ENCODE measurements at regions not wholly inside any gene's neighbourhood (a gene's known extent, or its start where the extent isn't known, plus 50 kb on each side); places are given as distances from the start of the nearest gene placed in this dataset.

GRCh38 chr19:28640506-28640905 is 572.4 kb downstream of the UQCRFS1 start:
- no peaks in the 10 kb centered on the region for H3K36me3 ChIP-seq
- H3K9ac ChIP-seq (ENCODE audit: low read depth in 2 of 2, low read length in 2 of 2): no peak overlapping the region
- DNase-seq: no peak
- no peaks in the 10 kb centered on the region for H3K9me3 ChIP-seq
- H3K27me3 ChIP-seq: no peaks in the 10 kb centered on the region
- TF ChIP-seq CTCF (IDR thresholded peaks at IDR 0.05): no peak
- H3K4me1 ChIP-seq: no peaks in the 10 kb centered on the region
- H3K4me3 ChIP-seq: no peak overlapping the region
- intact Hi-C loops (cut with DNase I): no loop called here
- H3K27ac ChIP-seq: no peak overlapping the region

- Histone ChIP-seq H3K9ac (ENCODE audit: low read depth in 2 of 2, low read length in 2 of 2) (no peak overlapping the region), H3K4me1 (no peaks in the 10 kb centered on the region), H3K9me3 (no peaks in the 10 kb centered on the region), H3K27ac (no peak overlapping the region), H3K27me3 (no peaks in the 10 kb centered on the region), H3K36me3 (no peaks in the 10 kb centered on the region), H3K4me3 (no peak overlapping the region)
- DNase-seq: no peak
- TF ChIP-seq CTCF (IDR thresholded peaks at IDR 0.05): no peak
- intact Hi-C loops (cut with DNase I): no loop called here
Measured at GRCh38 chr19:28638445-28638844, 574.5 kb downstream of the UQCRFS1 start.

GRCh38 chr19:28636706-28637105 is 576.2 kb downstream of the UQCRFS1 start:
- H3K9ac ChIP-seq (ENCODE audit: low read depth in 2 of 2, low read length in 2 of 2): no peak overlapping the region
- TF ChIP-seq CTCF (IDR thresholded peaks at IDR 0.05): no peak
- no peaks in the 10 kb centered on the region for H3K36me3 ChIP-seq
- intact Hi-C loops (cut with DNase I): no loop called here
- H3K4me3 ChIP-seq: no peak overlapping the region
- no peak for DNase-seq
- no peaks in the 10 kb centered on the region for H3K9me3 ChIP-seq
- H3K27me3 ChIP-seq: no peaks in the 10 kb centered on the region
- H3K27ac ChIP-seq: no peak overlapping the region
- H3K4me1 ChIP-seq: no peaks in the 10 kb centered on the region

- TF ChIP-seq CTCF (IDR thresholded peaks at IDR 0.05): no peak
- H3K9me3 ChIP-seq: no peaks in the 10 kb centered on the region
- H3K36me3 ChIP-seq: no peaks in the 10 kb centered on the region
- H3K27ac ChIP-seq: no peak overlapping the region
- H3K9ac ChIP-seq (ENCODE audit: low read depth in 2 of 2, low read length in 2 of 2): no peak overlapping the region
- intact Hi-C loops (cut with DNase I): no loop called here
- no peaks in the 10 kb centered on the region for H3K4me1 ChIP-seq
- no peak overlapping the region for H3K4me3 ChIP-seq
- no peaks in the 10 kb centered on the region for H3K27me3 ChIP-seq
- DNase-seq: no peak
Measured at GRCh38 chr19:28636016-28636629, 576.8 kb downstream of the UQCRFS1 start.

GRCh38 chr19:28634837-28635236 is 578.1 kb downstream of the UQCRFS1 start:
- no peak for DNase-seq
- Histone ChIP-seq H3K9me3 (no peaks in the 10 kb centered on the region), H3K4me3 (no peak overlapping the region), H3K9ac (ENCODE audit: low read depth in 2 of 2, low read length in 2 of 2) (no peak overlapping the region), H3K27me3 (no peaks in the 10 kb centered on the region), H3K27ac (no peak overlapping the region), H3K36me3 (no peaks in the 10 kb centered on the region), H3K4me1 (no peaks in the 10 kb centered on the region)
- intact Hi-C loops (cut with DNase I): no loop called here
- TF ChIP-seq CTCF (IDR thresholded peaks at IDR 0.05): no peak

- Histone ChIP-seq H3K4me1 (no peaks in the 10 kb centered on the region), H3K9me3 (no peaks in the 10 kb centered on the region), H3K4me3 (no peak overlapping the region), H3K27ac (no peak overlapping the region), H3K9ac (ENCODE audit: low read depth in 2 of 2, low read length in 2 of 2) (no peak overlapping the region), H3K27me3 (no peaks in the 10 kb centered on the region), H3K36me3 (no peaks in the 10 kb centered on the region)
- no peak for DNase-seq
- intact Hi-C loops (cut with DNase I): no loop called here
- no peak for TF ChIP-seq CTCF (IDR thresholded peaks at IDR 0.05)
Measured at GRCh38 chr19:28634019-28634328, 579.0 kb downstream of the UQCRFS1 start.
